CD4-positive, alpha-beta T cell treated with Interleukin-17A for 1 hour (primary cell): ENCODE measurements at regions not wholly inside any gene's neighbourhood (a gene's known extent, or its start where the extent isn't known, plus 50 kb on each side); places are given as distances from the start of the nearest gene placed in this dataset.

Experiments
- DNase-seq: peaks from one replicate; pipeline ENCODE4 v3.0.0-alpha.2; 2020

GRCh38 chr12:89181271-89181920 is 170.9 kb downstream of the DUSP6 start:
- DNase-seq, result no peak

DNA sequence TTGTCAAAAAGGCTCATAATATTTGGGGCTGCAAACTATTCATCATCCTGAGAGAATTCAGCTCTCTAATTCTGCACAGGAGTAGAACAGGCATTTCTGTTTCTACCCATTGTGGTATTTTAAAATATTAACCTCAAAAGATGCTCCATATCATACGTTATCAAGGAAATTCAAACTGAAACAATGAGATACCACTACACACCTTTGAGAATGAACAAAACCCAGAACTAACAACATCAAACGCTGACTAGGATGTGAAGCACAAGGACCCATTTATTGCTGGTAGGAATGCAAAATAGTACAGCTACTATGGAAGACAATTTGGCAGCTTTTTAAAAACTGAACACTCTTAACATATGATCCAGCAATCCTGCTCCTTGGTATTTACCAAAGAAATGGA is 171.8 kb downstream of the DUSP6 start:
- no peak for DNase-seq

DNA sequence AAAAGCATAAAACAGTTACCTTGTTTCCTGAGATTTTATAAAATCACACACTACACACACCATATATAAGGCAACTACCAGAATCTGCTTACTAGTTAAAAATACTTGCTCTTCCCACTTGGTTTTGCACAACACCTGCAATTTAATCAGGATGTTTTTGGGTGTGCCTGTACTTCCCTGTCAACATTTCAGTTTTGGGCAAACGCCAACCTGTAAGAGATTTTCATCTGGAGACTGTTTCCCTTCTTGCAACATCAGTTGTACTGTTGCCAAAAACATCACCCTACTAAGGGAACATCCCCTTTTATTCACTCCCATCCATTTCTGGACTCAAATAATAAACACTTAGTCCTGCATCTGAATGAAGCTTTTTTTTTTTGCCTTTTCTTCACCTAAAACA is 172.3 kb downstream of the DUSP6 start:
- DNase-seq, result no peak

DNA sequence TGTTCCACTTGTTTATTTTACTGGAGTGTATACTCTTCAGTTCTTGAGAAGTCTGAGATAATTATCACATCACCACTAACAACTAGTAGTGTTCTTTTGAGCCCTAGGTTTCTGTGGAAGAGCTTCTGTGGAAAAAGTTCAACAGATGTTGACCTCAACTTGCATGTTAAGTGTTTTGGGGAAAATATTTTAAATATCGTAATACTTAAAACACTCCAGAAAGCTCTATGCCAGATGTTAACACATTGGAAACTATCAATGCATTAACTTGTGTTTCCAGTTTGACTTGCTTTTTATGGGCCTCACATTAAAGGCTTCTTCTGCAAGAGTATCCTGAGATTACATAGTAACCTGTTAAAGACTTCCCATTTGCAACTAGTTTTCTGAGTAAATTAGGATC is 173.1 kb downstream of the DUSP6 start:
- no peak for DNase-seq

- DNase-seq, result no peak
Measured at GRCh38 chr12:89177802-89178395, 174.4 kb downstream of the DUSP6 start.

DNA sequence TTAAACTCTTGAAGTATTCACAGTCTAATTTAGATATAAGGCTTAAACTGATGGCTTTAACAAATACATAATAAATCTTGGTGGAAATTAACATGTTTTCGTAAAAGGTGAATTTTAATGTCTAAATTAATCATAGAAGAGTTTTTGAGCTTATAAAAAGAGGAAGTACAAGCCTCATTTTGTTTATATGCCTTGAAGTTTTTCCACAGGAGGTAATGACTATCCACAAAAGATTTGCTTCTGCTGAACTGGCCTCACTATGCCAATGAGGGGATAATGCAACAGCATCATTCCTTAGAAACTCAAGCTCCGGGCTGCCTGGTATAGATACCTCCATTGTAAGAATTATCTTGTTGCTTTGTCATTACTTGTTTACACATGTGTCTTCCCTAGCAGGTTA is 175.6 kb downstream of the DUSP6 start:
- DNase-seq, result no peak

DNA sequence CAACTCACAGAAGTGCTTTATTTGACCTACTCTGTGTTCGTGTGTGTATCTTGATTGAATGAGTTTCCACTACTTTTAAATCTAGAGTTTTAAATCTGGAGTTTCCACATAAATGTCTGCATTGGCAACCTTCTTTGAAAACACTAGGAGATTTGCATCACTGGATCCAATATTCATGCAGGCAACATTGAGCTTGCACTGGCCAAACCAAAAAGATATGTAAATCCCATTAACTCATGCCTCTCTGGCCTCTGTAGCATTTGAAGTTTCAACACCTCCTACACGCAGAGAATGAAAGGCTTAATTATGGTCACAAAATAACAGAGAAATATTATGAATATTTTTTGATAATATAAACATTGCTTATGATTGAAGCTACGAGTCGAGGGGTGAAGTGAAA is 178.6 kb downstream of the DUSP6 start:
- DNase-seq, result no peak

- no peak for DNase-seq
Measured at GRCh38 chr12:89173096-89173495, 179.2 kb downstream of the DUSP6 start.

- DNase-seq, result no peak
Measured at GRCh38 chr12:89172224-89172623, 180.1 kb downstream of the DUSP6 start.

DNA sequence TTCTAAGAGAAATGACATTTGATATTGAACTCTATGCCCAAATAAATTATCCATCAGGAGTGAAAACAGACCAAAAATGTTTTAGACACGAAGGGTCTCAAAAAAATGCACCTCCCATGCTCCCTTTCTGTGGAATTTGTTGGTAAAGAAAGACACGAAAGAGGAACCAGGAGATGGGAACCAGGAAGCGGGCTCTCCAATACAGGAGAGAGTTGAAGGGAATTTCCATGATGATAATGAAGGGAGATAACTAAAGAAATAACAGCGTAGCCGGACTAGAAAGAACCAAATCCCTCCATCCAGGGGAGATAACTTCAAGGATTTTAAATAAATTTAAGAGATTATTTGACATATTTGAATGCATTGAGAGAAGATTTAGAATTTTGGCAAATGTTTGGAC is 183.0 kb downstream of the DUSP6 start:
- DNase-seq, result no peak

- DNase-seq, result no peak
Measured at GRCh38 chr12:89167986-89168385, 184.3 kb downstream of the DUSP6 start.

DNA sequence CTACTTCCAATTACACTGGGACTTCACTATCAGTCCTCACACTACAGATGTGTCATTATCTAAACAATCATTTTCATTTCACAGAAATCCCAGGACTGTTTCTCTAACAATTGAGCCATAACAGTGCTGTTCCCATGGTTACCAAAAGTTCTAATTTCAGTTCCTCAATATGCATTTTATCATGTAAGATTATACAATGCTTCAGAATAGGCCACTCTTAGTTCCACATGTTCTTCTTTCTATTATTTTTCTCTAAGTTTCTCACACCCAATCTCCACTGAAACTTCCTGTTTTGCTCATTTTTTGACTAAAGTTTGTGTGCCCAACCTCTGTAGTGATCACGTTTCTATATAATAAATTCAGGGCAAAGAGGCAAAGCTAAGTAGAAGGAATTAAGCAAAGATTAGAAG is 185.8 kb downstream of the DUSP6 start:
- peak; percentile 48 for DNase-seq

DNA sequence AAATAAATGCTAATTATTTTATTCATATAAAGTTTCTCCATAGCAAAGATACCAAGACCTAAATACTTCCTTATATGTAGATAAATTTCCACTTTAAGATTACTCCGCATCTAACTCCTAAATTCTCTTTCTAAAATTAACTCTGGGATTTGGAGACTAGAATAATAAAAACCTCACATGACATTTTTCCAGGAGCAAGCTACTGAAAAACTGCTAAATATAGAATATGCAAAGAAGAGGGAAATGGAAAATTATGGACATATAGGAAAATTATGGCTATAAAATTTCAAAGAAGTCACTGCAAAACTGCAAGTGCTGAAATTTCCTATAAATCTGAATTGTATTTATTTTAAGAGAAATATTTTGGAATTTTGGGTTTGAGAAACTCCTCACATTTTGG is 186.2 kb downstream of the DUSP6 start:
- no peak for DNase-seq

GRCh38 chr12:89165703-89166102 is 186.6 kb downstream of the DUSP6 start:
- no peak for DNase-seq

DNA sequence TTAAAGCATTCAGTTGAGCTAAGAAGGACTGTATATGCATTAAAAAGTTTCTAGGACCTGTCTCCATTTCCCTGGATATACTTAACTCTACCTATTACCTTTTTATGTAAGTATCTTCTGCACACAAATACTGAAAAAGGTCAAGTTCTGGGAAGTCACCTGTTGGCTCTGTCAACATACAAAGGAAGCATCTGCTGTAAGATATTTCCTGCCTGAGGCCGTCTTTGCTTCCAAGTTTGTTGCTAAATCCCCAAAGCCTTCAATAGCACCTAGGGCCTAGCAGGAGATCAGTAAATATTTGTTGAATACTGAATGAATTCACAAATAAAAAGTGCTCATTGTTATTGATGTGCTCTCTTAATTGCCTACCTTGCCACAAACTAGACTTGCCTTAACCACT is 188.4 kb downstream of the DUSP6 start:
- no peak for DNase-seq

GRCh38 chr12:89162589-89163261 is 189.6 kb downstream of the DUSP6 start:
- DNase-seq, result peak; percentile 49

GRCh38 chr12:89161557-89161956 is 190.7 kb downstream of the DUSP6 start:
- no peak for DNase-seq

DNA sequence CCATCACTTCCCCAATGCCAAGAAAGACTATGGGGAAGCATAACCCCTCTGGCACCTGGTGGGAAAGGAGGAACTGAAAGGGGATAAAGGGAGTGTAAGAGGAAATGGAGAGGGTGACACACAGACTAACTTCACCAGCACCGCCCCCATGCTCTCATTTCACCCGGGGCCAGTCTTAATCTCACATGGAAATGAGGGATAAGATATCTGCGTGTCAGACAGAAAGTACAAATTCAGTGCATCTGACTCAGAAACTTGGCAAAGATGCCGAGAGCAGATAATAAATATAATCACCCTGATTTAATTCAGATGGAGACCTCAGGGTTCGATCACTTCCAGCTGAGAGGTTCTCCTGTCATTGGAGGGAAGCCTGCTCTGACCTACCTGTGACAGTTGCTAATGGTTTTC is 191.6 kb downstream of the DUSP6 start:
- DNase-seq, result peak; percentile 29

- no peak for DNase-seq
Measured at GRCh38 chr12:89157413-89157812, 194.9 kb downstream of the DUSP6 start.

GRCh38 chr12:89156862-89157262 is 195.4 kb downstream of the DUSP6 start:
- DNase-seq, result no peak

DNA sequence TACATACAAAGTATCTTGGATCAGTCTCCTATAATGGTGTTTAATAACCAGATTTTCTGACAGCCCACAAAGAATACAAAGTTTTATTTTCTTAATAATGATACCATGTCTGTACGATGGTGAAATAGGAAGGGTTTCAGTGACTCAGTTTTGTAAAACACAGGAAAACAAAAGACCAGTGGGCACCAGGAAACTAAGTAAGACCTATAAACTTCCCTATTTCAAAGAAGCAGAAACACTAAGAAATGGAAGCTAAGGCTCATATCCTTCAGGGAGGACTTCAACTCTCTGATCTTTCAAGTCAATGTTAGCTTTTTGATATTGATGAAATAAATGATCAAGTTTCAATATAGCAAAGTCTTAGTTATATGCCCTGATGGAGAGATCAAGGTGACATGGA is 196.0 kb downstream of the DUSP6 start:
- no peak for DNase-seq

DNA sequence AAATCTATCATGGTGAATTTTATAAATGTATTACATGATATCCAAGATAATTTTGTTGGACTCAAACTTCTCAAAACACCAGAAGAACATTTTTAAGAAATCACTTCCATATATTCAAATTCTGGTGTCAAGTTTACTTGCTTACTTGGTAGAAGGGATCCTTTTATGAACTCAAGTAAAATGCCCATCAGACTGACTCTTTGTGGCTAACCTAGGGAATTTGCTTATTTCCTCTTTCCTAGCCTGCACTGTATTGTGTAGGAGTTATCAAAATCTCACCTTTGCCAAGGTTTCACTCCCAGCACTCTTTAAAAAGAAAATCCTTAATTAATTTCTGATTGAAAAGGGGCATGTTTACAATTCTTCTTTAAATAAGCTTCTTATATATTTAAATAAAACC is 196.5 kb downstream of the DUSP6 start:
- DNase-seq, result no peak

DNA sequence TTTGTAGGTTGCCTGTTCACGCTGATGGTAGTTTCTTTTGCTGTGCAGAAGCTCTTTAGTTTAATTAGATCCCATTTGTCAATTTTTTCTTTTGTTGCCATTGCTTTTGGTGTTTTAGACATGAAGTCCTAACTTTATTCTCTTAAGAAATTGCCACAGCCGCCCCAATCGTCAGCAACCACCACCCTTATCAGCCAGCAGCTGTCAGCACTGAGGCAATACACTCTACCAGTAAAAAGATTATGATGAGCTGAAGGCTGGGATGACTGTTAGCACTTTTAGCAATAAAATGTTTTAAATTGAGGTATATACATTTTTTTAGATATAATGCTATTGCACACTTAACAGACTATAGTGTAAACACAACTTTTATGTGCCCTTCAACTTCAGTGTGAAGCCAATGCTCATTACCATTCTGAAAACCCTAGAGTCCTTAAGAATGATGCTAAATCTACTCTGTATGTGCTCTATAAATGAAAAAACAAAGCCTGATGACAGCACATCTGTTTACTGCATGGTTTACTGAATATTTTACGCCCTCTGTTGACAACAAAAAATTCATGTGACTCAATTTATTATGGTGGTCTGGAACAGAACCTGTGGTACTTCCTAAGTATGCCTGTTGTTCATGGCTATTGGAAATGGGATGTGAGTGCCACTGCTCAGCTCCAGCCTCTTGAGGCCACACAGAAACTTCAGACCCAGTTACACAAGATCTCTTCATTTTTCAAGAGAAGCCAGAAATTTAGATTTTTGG is 197.4 kb downstream of the DUSP6 start:
- DNase-seq, result no peak

- no peak for DNase-seq
Measured at GRCh38 chr12:89153341-89153740, 199.0 kb downstream of the DUSP6 start.
